ENCODE measurements at regions not wholly inside any gene's neighbourhood (a gene's known extent, or its start where the extent isn't known, plus 50 kb on each side); places are given as distances from the start of the nearest gene placed in this dataset.

DNA sequence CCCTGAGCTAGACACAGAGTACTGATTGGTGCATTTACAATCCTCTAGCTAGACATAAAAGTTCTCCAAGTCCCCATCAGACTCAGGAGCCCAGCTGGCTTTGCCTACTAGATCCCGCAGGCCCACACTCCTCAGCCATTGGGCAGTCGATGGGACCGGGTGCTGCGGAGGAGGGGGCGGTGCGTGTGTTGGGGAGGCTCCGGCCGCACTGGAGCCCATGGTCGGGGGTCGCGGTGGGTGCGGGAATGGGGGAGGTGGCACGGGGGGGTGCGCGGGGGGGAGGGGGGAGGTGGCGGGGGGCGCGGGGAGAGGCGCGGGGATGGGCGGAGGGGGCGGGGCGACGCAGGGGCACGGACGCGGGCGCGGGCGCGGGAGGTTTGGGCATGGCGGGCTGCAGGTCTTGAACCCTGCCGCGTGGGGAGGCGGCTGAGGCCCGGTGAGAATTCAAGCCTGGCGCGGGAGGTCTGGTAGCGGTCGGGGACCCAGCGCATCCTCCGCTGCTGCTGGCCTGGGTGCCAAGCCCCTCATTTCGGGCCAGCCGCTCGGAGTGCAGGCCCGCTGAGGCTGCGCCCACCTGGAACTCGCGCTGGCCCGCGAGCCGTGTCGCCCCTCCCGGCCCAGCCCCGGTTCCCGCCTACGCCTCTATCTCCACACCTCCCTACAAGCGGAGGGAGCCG is 674.1 kb downstream of the SLITRK5 start:
- intact Hi-C loops (cut with DNase I; ENCODE audit: low total_unique reads): loop anchor here (5.0 kb wide), 1 partner anchor 1152 kb away; no protein-coding TSS in a partner anchor
- no peak for TF ChIP-seq POLR2A (IDR thresholded peaks at IDR 0.05)
- no peak for TF ChIP-seq POLR2AphosphoS5 (IDR thresholded peaks at IDR 0.05)
- TF ChIP-seq, protein P1, sequence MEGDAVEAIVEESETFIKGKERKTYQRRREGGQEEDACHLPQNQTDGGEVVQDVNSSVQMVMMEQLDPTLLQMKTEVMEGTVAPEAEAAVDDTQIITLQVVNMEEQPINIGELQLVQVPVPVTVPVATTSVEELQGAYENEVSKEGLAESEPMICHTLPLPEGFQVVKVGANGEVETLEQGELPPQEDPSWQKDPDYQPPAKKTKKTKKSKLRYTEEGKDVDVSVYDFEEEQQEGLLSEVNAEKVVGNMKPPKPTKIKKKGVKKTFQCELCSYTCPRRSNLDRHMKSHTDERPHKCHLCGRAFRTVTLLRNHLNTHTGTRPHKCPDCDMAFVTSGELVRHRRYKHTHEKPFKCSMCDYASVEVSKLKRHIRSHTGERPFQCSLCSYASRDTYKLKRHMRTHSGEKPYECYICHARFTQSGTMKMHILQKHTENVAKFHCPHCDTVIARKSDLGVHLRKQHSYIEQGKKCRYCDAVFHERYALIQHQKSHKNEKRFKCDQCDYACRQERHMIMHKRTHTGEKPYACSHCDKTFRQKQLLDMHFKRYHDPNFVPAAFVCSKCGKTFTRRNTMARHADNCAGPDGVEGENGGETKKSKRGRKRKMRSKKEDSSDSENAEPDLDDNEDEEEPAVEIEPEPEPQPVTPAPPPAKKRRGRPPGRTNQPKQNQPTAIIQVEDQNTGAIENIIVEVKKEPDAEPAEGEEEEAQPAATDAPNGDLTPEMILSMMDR (IDR thresholded peaks at IDR 0.05): no peak
- Histone ChIP-seq H3K27ac (no peak overlapping the region), H3K27me3 (no peaks in the 10 kb centered on the region), H3K4me3 (no peak overlapping the region), H3K36me3 (no peaks in the 10 kb centered on the region), H3K4me1 (no peaks in the 10 kb centered on the region), H3K9me3 (no peaks in the 10 kb centered on the region)
- DNase-seq (ENCODE audit: low spot score in 2 of 2): no peak

- no peak overlapping the region for H3K27ac ChIP-seq
- no peaks in the 10 kb centered on the region for H3K9me3 ChIP-seq
- intact Hi-C loops (cut with DNase I; ENCODE audit: low total_unique reads): no loop called here
- H3K36me3 ChIP-seq: no peaks in the 10 kb centered on the region
- DNase-seq (ENCODE audit: low spot score in 2 of 2): no peak
- H3K27me3 ChIP-seq: no peaks in the 10 kb centered on the region
- TF ChIP-seq POLR2AphosphoS5 (IDR thresholded peaks at IDR 0.05): no peak
- TF ChIP-seq POLR2A (IDR thresholded peaks at IDR 0.05): no peak
- TF ChIP-seq, protein P1 (IDR thresholded peaks at IDR 0.05): no peak
- no peaks in the 10 kb centered on the region for H3K4me1 ChIP-seq
- H3K4me3 ChIP-seq: no peak overlapping the region
Observed at GRCh38 chr13:88360761-88361160, 689.6 kb downstream of the SLITRK5 start.

DNA sequence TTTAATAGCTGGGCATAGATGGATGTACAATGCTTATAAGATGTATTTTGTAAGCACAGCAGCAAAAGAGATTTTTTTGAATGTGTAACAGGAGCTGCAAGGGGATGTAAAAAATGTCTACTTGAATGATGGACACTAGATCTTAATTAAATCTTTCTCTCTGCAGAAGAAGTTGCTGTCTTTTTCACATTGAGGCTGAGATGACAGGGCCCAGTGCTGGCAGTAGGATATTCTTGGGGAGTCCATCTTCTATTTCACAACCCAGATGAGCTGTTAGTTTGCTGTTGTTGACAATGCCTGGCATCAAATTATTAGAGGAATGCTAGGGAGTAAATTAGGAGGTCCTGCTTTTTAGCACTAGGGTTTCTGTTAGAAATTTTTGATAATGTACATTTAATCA is 698.7 kb downstream of the SLITRK5 start:
- intact Hi-C loops (cut with DNase I; ENCODE audit: low total_unique reads): no loop called here
- H3K4me1 ChIP-seq: no peaks in the 10 kb centered on the region
- no peak for DNase-seq (ENCODE audit: low spot score in 2 of 2)
- H3K4me3 ChIP-seq: no peak overlapping the region
- H3K9me3 ChIP-seq: peaks cover 0 to 6% of the 10 kb centered on the region in 2 donors
- TF ChIP-seq POLR2AphosphoS5 (IDR thresholded peaks at IDR 0.05): no peak
- no peak for TF ChIP-seq POLR2A (IDR thresholded peaks at IDR 0.05)
- TF ChIP-seq, protein P1 (IDR thresholded peaks at IDR 0.05): no peak
- H3K27ac ChIP-seq: no peak overlapping the region
- H3K36me3 ChIP-seq: no peaks in the 10 kb centered on the region
- no peaks in the 10 kb centered on the region for H3K27me3 ChIP-seq

DNA sequence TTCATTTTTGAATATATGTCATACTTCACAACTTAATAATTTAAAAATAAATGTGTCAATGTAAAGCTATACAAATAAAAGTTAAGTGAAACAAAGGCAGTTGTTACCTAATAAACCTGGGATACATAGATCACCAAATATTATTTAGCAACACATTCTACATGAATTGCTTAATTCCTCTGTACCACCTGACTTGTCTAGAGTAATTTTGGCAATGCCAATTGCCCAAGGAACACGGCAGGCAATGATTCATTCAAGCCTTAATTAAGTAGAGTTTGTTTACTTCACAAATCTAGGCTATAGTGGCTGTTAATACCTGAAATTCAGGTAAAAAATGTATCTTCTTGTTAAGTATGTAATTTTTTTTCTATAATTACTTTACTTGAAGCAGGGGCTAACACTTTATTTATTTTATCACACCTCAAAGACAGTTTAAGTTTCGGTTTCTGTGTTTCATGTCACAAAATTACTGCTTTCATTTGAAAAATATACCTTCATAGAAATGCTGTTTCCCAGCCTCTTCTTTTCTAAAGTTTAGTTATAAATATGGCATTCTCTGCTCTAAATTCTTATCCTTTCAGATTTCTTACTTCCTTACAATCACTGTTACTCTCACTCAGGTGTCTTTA is 705.7 kb downstream of the SLITRK5 start:
- no peak overlapping the region for H3K4me3 ChIP-seq
- peaks cover 0 to 6% of the 10 kb centered on the region in 2 donors for H3K9me3 ChIP-seq
- TF ChIP-seq POLR2AphosphoS5 (IDR thresholded peaks at IDR 0.05): no peak
- TF ChIP-seq, protein P1 (IDR thresholded peaks at IDR 0.05): no peak
- TF ChIP-seq POLR2A (IDR thresholded peaks at IDR 0.05): no peak
- H3K27me3 ChIP-seq: no peaks in the 10 kb centered on the region
- intact Hi-C loops (cut with DNase I; ENCODE audit: low total_unique reads): no loop called here
- H3K27ac ChIP-seq: no peak overlapping the region
- H3K4me1 ChIP-seq: no peaks in the 10 kb centered on the region
- H3K36me3 ChIP-seq: no peaks in the 10 kb centered on the region
- no peak for DNase-seq (ENCODE audit: low spot score in 2 of 2)

DNA sequence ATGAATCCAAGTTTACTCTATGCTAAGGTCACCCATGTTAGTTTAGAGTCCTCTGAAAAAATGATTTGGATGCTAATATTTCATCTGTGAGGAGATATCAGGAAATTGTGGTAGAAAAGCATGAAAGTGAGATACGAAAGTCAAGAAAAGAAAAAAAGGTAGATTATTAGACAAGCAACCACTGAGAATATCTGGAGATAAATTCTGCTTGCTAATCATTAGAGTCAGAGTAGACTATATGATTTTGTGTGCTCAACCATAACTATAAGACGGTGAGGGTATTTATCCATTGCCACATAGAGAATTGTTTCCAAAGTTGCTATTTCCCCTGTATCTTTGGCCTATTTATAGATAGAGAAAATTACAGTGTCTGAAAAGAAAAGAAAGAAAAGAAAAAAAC is 706.7 kb downstream of the SLITRK5 start:
- no peaks in the 10 kb centered on the region for H3K36me3 ChIP-seq
- H3K27ac ChIP-seq: no peak overlapping the region
- H3K4me1 ChIP-seq: no peaks in the 10 kb centered on the region
- H3K9me3 ChIP-seq: peaks cover 0 to 6% of the 10 kb centered on the region in 2 donors
- TF ChIP-seq, protein P1 (IDR thresholded peaks at IDR 0.05): no peak
- TF ChIP-seq POLR2AphosphoS5 (IDR thresholded peaks at IDR 0.05) (no peak), POLR2A (IDR thresholded peaks at IDR 0.05) (no peak)
- no peaks in the 10 kb centered on the region for H3K27me3 ChIP-seq
- H3K4me3 ChIP-seq: no peak overlapping the region
- intact Hi-C loops (cut with DNase I; ENCODE audit: low total_unique reads): no loop called here
- no peak for DNase-seq (ENCODE audit: low spot score in 2 of 2)
